ENCODE measurements at regions not wholly inside any gene's neighbourhood (a gene's known extent, or its start where the extent isn't known, plus 50 kb on each side); places are given as distances from the start of the nearest gene placed in this dataset.

DNA sequence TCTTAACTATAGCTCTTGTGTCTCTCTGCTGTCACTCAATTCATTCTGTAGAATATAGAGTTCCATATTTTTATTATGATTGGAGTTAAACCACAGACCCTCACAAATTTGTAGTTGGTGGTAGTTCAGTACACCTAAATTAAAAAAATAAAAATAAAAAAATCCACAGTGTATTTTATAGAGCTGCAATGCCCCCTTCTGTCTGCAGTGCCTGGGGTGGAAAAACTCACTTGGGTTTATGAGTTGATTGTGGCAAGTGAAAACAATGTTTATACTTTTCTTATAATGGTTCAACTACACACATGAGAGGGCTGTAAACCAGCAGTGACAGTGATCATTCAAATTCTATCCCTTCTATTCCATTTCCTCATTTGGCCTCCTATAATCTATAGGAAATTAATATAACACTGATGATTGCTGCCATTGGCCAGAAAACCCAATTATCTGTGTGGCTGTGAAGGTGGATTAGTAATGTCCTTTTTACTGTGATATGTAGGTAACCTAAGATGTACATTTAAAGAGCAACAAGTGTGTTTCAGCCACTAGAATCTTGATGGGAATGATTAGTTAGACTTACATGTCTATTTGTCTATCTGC is 166.9 kb upstream of the LRIG3 start:
- H3K4me3 ChIP-seq (ENCODE audit: low read length) = no peak overlapping the region
- peak; percentile 19 for DNase-seq (ENCODE audit: low read depth)
- TF ChIP-seq, protein P1, sequence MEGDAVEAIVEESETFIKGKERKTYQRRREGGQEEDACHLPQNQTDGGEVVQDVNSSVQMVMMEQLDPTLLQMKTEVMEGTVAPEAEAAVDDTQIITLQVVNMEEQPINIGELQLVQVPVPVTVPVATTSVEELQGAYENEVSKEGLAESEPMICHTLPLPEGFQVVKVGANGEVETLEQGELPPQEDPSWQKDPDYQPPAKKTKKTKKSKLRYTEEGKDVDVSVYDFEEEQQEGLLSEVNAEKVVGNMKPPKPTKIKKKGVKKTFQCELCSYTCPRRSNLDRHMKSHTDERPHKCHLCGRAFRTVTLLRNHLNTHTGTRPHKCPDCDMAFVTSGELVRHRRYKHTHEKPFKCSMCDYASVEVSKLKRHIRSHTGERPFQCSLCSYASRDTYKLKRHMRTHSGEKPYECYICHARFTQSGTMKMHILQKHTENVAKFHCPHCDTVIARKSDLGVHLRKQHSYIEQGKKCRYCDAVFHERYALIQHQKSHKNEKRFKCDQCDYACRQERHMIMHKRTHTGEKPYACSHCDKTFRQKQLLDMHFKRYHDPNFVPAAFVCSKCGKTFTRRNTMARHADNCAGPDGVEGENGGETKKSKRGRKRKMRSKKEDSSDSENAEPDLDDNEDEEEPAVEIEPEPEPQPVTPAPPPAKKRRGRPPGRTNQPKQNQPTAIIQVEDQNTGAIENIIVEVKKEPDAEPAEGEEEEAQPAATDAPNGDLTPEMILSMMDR (conservative IDR thresholded peaks at IDR 0.05; ENCODE audit: low read length) = peak; percentile 76

DNA sequence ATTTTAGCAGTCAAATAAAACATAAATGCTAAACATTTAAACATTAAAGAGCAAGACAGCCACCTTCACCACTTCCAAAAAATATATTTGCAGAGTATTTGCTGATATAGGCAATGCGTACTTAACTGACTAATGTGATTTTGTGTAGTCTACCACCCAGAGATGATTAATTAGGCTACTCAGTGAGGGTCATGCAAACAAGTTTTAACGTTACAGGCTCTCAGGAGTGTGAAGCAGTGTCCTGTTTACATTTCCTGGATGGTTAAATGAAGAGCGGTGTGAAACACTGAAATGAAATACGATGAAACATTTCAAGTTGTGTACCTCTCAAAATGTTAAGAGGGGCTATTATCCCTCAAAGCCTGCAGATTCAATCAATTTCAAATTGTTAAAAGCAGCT is 165.8 kb upstream of the LRIG3 start:
- TF ChIP-seq, protein P1 (conservative IDR thresholded peaks at IDR 0.05; ENCODE audit: low read length) = no peak
- H3K4me3 ChIP-seq (ENCODE audit: low read length) = no peak overlapping the region
- DNase-seq (ENCODE audit: low read depth) = no peak

DNA sequence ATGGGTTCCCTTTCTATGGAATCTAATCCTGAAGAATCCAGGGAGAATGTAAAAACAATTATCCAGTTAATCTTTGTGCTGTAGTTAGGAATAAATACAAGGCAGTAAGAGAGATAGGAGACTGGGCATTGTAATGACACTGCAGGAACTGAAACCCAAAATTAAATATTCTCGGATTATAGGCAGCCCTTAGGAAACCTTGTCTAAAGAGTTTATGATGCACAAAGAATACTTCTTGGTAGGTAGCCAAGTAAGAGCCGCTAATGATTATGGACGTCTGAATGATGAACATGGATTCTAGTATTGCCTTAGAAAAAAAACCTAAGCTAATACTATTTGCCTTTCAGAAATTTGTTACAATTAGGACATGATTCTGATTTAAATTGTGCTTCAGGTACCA is 165.4 kb upstream of the LRIG3 start:
- no peak overlapping the region for H3K4me3 ChIP-seq (ENCODE audit: low read length)
- no peak for DNase-seq (ENCODE audit: low read depth)
- TF ChIP-seq, protein P1 (conservative IDR thresholded peaks at IDR 0.05; ENCODE audit: low read length) = no peak

DNA sequence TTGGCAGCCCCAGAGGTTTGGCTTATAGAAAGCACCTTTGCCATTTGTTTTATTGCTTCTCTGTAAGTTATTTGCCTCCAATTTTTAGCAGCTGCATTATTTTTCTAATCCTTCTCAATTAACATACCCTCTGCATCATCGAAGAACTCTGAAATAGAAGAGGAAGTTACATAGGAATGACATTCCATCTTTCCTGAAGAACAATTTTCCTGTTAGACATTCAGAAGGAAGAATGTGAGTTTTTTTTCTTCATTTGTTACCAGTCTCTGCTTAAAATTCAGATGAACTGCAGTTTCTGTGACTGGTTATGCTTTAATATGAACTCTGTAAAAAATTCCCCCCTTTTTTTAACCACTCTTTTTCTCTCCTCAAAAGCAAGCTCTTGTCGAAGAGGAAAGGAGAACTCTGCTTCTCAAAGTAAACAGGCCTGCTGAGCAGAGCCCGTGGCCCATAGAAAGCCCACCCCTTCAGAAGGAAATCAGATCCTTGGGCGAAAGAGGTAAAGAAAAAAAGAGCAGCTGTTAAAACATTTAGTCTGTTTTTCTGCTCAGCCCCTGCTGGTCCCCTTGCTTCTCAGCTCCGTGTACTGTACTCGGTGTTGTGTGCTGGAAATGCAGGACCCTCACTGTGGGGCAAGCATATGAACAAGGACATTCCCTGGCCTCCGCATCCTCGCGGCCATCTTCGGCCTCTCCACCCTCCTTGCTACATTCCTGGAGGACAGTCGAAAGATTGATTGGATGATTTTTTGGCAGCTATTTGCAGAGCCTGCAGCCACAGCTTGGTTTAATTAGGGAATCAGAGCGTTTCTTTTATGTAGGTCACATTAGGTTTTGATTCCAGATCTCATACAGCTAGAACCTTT is 164.4 kb upstream of the LRIG3 start:
- H3K4me3 ChIP-seq (ENCODE audit: low read length) = no peak overlapping the region
- peak; percentile 91 for DNase-seq (ENCODE audit: low read depth)
- TF ChIP-seq, protein P1 (conservative IDR thresholded peaks at IDR 0.05; ENCODE audit: low read length) = peak; percentile 20; the same call in 1 of the 2 replicates

DNA sequence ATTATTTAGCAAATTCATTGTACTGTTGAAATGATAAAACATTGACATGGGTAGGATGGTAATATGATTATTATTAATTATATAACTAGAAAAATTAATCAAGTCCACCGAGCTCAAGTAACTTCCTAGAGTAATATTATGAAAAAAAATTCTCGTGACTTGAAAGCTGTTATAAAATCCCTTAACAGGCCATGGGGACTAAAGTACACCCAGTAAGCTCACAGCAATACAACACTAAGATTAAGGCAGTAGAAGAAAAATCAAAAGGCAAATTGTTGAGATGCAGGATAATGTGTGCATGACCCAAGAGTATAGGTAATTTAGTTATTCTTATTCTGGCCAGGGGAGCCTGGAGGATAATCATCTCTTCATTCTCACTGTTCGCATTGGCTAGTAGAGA is 162.6 kb upstream of the LRIG3 start:
- DNase-seq (ENCODE audit: low read depth) = no peak
- TF ChIP-seq, protein P1 (conservative IDR thresholded peaks at IDR 0.05; ENCODE audit: low read length) = no peak
- H3K4me3 ChIP-seq (ENCODE audit: low read length) = no peak overlapping the region

DNA sequence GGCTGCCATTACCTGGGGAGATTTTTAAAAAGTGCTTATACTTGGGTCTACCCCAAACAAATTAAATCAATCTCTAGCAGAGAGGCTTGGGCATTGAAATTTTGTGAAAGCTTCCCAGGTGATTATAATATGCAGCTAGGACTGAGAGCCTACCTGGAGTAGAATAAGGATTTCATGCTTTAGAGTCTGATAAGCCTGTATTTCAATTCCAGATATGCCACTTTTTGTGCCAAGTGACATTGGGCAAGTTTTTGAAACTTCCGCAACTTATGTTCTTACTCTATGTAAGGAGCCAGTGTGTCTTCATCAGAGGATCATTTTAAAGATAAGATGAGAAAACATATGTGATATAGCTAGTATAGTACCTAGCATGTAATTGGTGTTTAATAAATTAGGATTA is 159.8 kb upstream of the LRIG3 start:
- TF ChIP-seq, protein P1 (conservative IDR thresholded peaks at IDR 0.05; ENCODE audit: low read length) = no peak
- DNase-seq (ENCODE audit: low read depth) = no peak
- H3K4me3 ChIP-seq (ENCODE audit: low read length) = no peak overlapping the region

DNA sequence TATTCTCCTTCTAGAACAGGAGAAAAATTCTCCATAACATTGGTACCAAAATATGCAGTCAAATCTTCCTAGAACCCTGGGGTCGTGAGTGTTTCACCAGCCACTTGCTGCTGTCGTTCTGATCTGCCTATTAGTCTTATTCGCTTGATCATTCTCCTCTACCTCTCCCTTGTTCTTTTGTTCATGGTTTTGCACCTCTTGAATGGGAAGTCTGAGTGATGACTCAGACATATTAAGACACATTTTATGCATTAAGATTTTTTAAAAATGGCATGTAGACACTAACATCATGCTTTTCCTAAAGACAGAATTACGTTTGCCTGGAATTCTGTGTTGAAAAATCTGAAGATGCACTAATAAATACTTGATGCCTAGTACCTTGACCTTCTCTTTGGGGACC is 159.2 kb upstream of the LRIG3 start:
- DNase-seq (ENCODE audit: low read depth) = no peak
- no peak overlapping the region for H3K4me3 ChIP-seq (ENCODE audit: low read length)
- TF ChIP-seq, protein P1 (conservative IDR thresholded peaks at IDR 0.05; ENCODE audit: low read length) = no peak

Measured in AG10803 (cell line).